ENCODE measurements at regions not wholly inside any gene's neighbourhood (a gene's known extent, or its start where the extent isn't known, plus 50 kb on each side); places are given as distances from the start of the nearest gene placed in this dataset.

- TF ChIP-seq CTCF (IDR thresholded peaks at IDR 0.05; ENCODE audit: unreplicated experiment) = no peak
- BruUV-seq (replicated peaks) = no TSS peak
- H3K4me1 Mint-ChIP-seq (ENCODE audit: insufficient read depth, unreplicated experiment) = no peaks in the 10 kb centered on the region
- ChIA-PET POLR2A (no interaction called here), CTCF (no interaction called here)
- intact Hi-C loops (cut with micrococcal nuclease) = no loop called here
- H3K9me3 Mint-ChIP-seq (ENCODE audit: unreplicated experiment) = no peaks in the 10 kb centered on the region
- no peak overlapping the region for H3K27ac Mint-ChIP-seq (ENCODE audit: low read depth, unreplicated experiment)
- no peak overlapping the region for H3K4me3 Mint-ChIP-seq (ENCODE audit: unreplicated experiment)
- no peak for DNase-seq (ENCODE audit: unreplicated experiment)
- no peaks in the 10 kb centered on the region for H3K27me3 Mint-ChIP-seq (ENCODE audit: insufficient read depth, unreplicated experiment)
- no peaks in the 10 kb centered on the region for H3K36me3 Mint-ChIP-seq (ENCODE audit: insufficient read depth, unreplicated experiment)
Observed at GRCh38 chr10:21141946-21142492, 244.9 kb upstream of the NEBL start.

- TF ChIP-seq CTCF (IDR thresholded peaks at IDR 0.05; ENCODE audit: unreplicated experiment) = no peak
- intact Hi-C loops (cut with micrococcal nuclease) = no loop called here
- peaks cover 14% of the 10 kb centered on the region for H3K4me1 Mint-ChIP-seq (ENCODE audit: insufficient read depth, unreplicated experiment)
- no peaks in the 10 kb centered on the region for H3K36me3 Mint-ChIP-seq (ENCODE audit: insufficient read depth, unreplicated experiment)
- H3K27ac Mint-ChIP-seq (ENCODE audit: low read depth, unreplicated experiment) = no peak overlapping the region
- H3K27me3 Mint-ChIP-seq (ENCODE audit: insufficient read depth, unreplicated experiment) = no peaks in the 10 kb centered on the region
- ChIA-PET CTCF (interaction anchor here (1.3 kb wide), 1 partner anchor 59 kb away, joined by 4 read pairs; no protein-coding TSS in a partner anchor), POLR2A (interaction anchor here (0.6 kb wide), 1 partner anchor 55 kb away, joined by 3 read pairs; no protein-coding TSS in a partner anchor)
- no TSS peak for BruUV-seq (replicated peaks)
- H3K4me3 Mint-ChIP-seq (ENCODE audit: unreplicated experiment) = no peak overlapping the region
- H3K9me3 Mint-ChIP-seq (ENCODE audit: unreplicated experiment) = no peaks in the 10 kb centered on the region
- DNase-seq (ENCODE audit: unreplicated experiment) = no peak
Observed at GRCh38 chr10:21138769-21139340, 241.7 kb upstream of the NEBL start.

GRCh38 chr10:21135023-21135931 is 238.2 kb upstream of the NEBL start:
- DNase-seq (ENCODE audit: unreplicated experiment) = peak; percentile 70
- BruUV-seq (replicated peaks) = TSS peak; percentile 71
- POLR2A ChIA-PET = interaction anchor here (0.6 to 1.4 kb wide), 12 partner anchors 9 to 214 kb away, joined by 3 to 7 read pairs (median 3); no protein-coding TSS in a partner anchor
- Mint-ChIP-seq H3K4me3 (ENCODE audit: unreplicated experiment) (peak overlapping the region; percentile 59), H3K36me3 (ENCODE audit: insufficient read depth, unreplicated experiment) (no peaks in the 10 kb centered on the region), H3K9me3 (ENCODE audit: unreplicated experiment) (no peaks in the 10 kb centered on the region), H3K4me1 (ENCODE audit: insufficient read depth, unreplicated experiment) (peaks cover 27% of the 10 kb centered on the region), H3K27ac (ENCODE audit: low read depth, unreplicated experiment) (peak overlapping the region; percentile 91), H3K27me3 (ENCODE audit: insufficient read depth, unreplicated experiment) (no peaks in the 10 kb centered on the region)
- CTCF ChIA-PET = interaction anchor here (0.6 to 2.1 kb wide), 8 partner anchors 8 to 338 kb away, joined by 3 to 11 read pairs (median 3); no protein-coding TSS in a partner anchor
- TF ChIP-seq CTCF (IDR thresholded peaks at IDR 0.05; ENCODE audit: unreplicated experiment) = no peak
- intact Hi-C loops (cut with micrococcal nuclease) = no loop called here

- CTCF ChIA-PET = interaction anchor here (0.6 to 2.1 kb wide), 7 partner anchors 9 to 374 kb away, joined by 3 to 11 read pairs (median 4); no protein-coding TSS in a partner anchor
- H3K4me1 Mint-ChIP-seq (ENCODE audit: insufficient read depth, unreplicated experiment) = peaks cover 27% of the 10 kb centered on the region
- H3K27ac Mint-ChIP-seq (ENCODE audit: low read depth, unreplicated experiment) = peak overlapping the region; percentile 91
- peak overlapping the region; percentile 59 for H3K4me3 Mint-ChIP-seq (ENCODE audit: unreplicated experiment)
- no peak for TF ChIP-seq CTCF (IDR thresholded peaks at IDR 0.05; ENCODE audit: unreplicated experiment)
- BruUV-seq (replicated peaks) = no TSS peak
- intact Hi-C loops (cut with micrococcal nuclease) = no loop called here
- no peaks in the 10 kb centered on the region for H3K36me3 Mint-ChIP-seq (ENCODE audit: insufficient read depth, unreplicated experiment)
- no peak for DNase-seq (ENCODE audit: unreplicated experiment)
- H3K27me3 Mint-ChIP-seq (ENCODE audit: insufficient read depth, unreplicated experiment) = no peaks in the 10 kb centered on the region
- POLR2A ChIA-PET = interaction anchor here (0.5 to 1.4 kb wide), 11 partner anchors 29 to 133 kb away, joined by 3 to 7 read pairs (median 3); no protein-coding TSS in a partner anchor
- no peaks in the 10 kb centered on the region for H3K9me3 Mint-ChIP-seq (ENCODE audit: unreplicated experiment)
Observed at GRCh38 chr10:21134645-21135022, 237.5 kb upstream of the NEBL start.

All from MCF 10A (cell line).